B cell (primary cell): ENCODE measurements at regions not wholly inside any gene's neighbourhood (a gene's known extent, or its start where the extent isn't known, plus 50 kb on each side); places are given as distances from the start of the nearest gene placed in this dataset.

Experiments used
- ATAC-seq: fragments of 200-7000 bp; cut with Tn5 transposase; one replicate; pipeline ENCODE4 v1.10.0; 2021; ENCODE audit warnings: low read depth, mild to moderate bottlenecking, moderate number of reproducible peaks, moderate library complexity
- CTCF ChIA-PET: fragments of 350-600 bp; sonication (Branson Sonifier 250); formaldehyde crosslinking; loops from one replicate; lab custom pipeline; 2021; ENCODE audit warnings: antibody characterized with exemption, inconsistent platforms; lab: Charles Lee
- POLR2A ChIA-PET: fragments of 350-600 bp; sonication (Branson Sonifier 250); formaldehyde crosslinking; loops from one replicate; lab custom pipeline; 2021; ENCODE audit warnings: antibody characterized with exemption; lab: Charles Lee
- DNase-seq: peaks from one replicate; pipeline ENCODE4 v3.0.0; 2013
- H2AFZ ChIP-seq: 2 replicates; pipeline ENCODE4 v1.6.1; 2012; ENCODE audit warnings: mild to moderate bottlenecking, low read depth, low read length; ENCODE audit not compliant: insufficient read depth, poor library complexity, severe bottlenecking
- H3K27ac ChIP-seq, 2 donors: 1 replicate in 1 of 2; 2 replicates in 1 of 2; pipeline ENCODE4 v1.5.1; 2012 to 2013; ENCODE audit warnings: low read length in 2 of 2, mild to moderate bottlenecking in 2 of 2, moderate library complexity in 1 of 2
- H3K27me3 ChIP-seq, 4 experiments: fragments of 200-600 bp in 1 of 4; sonication (generic) in 1 of 4; replicated peaks in 1 of 4; 1 replicate in 2 of 4; 2 replicates in 2 of 4; pipeline versions ENCODE4 v1.6.1 to v1.7.0; 2013 to 2016; ENCODE audit warnings: low read length in 3 of 4, mild to moderate bottlenecking in 2 of 4, mixed read lengths in 1 of 4, moderate library complexity in 1 of 4; ENCODE audit not compliant: insufficient read depth in 4 of 4, control insufficient read depth in 3 of 4; ENCODE audit errors: control extremely low read depth in 1 of 4
- H3K36me3 ChIP-seq, 2 experiments: replicated peaks in 1 of 2; 1 replicate in 1 of 2; 2 replicates in 1 of 2; pipeline versions ENCODE4 v1.6.1 to v1.7.1; 2013; ENCODE audit warnings: low read length in 1 of 2; ENCODE audit not compliant: insufficient read depth in 2 of 2, control insufficient read depth in 1 of 2; ENCODE audit errors: control extremely low read depth in 1 of 2, extremely low read depth in 1 of 2
- H3K4me1 ChIP-seq, 2 donors: fragments of 200-600 bp in 1 of 2; sonication (generic) in 1 of 2; 1 replicate in 1 of 2; 2 replicates in 1 of 2; pipeline versions ENCODE4 v1.5.1 to v1.6.1; 2013 to 2017; ENCODE audit warnings: low read length in 2 of 2; ENCODE audit not compliant: control insufficient read depth in 2 of 2, insufficient read depth in 2 of 2
- H3K4me2 ChIP-seq: replicated peaks from 2 replicates; pipeline ENCODE3; 2012; ENCODE audit warnings: mild to moderate bottlenecking, low read depth, low read length; ENCODE audit not compliant: poor library complexity, severe bottlenecking
- H3K4me3 ChIP-seq, 5 experiments: fragments of 200-600 bp in 1 of 5; sonication (generic) in 1 of 5; 1 replicate in 3 of 5; 2 replicates in 2 of 5; pipeline versions ENCODE4 v1.5.1 to v1.7.0; 2011 to 2016; ENCODE audit warnings: low read length in 4 of 5, mild to moderate bottlenecking in 4 of 5, low read depth in 2 of 5, control low read depth in 1 of 5, moderate library complexity in 1 of 5; ENCODE audit not compliant: insufficient read depth in 1 of 5; ENCODE audit errors: control extremely low read depth in 1 of 5, extremely low read depth in 1 of 5
- H3K79me2 ChIP-seq: fragments of 200-600 bp; sonication (generic); one replicate; pipeline ENCODE4 v1.6.0; 2016; ENCODE audit warnings: low read length; ENCODE audit not compliant: control insufficient read depth, insufficient read depth
- H3K9ac ChIP-seq: fragments of 200-600 bp; sonication (generic); 2 replicates; pipeline ENCODE4 v1.6.1; 2017; ENCODE audit warnings: mild to moderate bottlenecking, low read length, moderate library complexity
- H3K9me3 ChIP-seq, 3 donors: one replicate each; pipeline versions ENCODE4 v1.6.1 to v1.7.1; 2013; ENCODE audit warnings: low read length in 2 of 3; ENCODE audit not compliant: control insufficient read depth in 2 of 3, insufficient read depth in 1 of 3; ENCODE audit errors: control extremely low read depth in 1 of 3
- H4K20me1 ChIP-seq: 2 replicates; pipeline ENCODE4 v1.6.0; 2012; ENCODE audit warnings: mild to moderate bottlenecking, low read length; ENCODE audit not compliant: insufficient read depth, control insufficient read depth, poor library complexity, severe bottlenecking
- H3K27ac Mint-ChIP-seq: one replicate; pipeline ENCODE4 v1.8.0; 2021; ENCODE audit warnings: mixed read lengths
- H3K27me3 Mint-ChIP-seq: one replicate; pipeline ENCODE4 v1.8.0; 2021; ENCODE audit warnings: mixed read lengths
- H3K4me1 Mint-ChIP-seq: one replicate; pipeline ENCODE4 v1.8.0; 2021; ENCODE audit warnings: mixed read lengths
- H3K4me3 Mint-ChIP-seq: one replicate; pipeline ENCODE4 v1.8.0; 2021; ENCODE audit warnings: mixed read lengths
- H3K9me3 Mint-ChIP-seq: one replicate; pipeline ENCODE4 v1.8.0; 2022; ENCODE audit warnings: mixed read lengths; ENCODE audit not compliant: insufficient read depth
- CTCF ChIP-seq: fragments of 200-600 bp; IDR thresholded peaks from one replicate; pipeline ENCODE4 v1.8.0; 2022; ENCODE audit warnings: antibody characterized with exemption, mild to moderate bottlenecking
- EZH2 ChIP-seq: IDR thresholded peaks from 2 replicates; pipeline ENCODE4 v1.6.1; 2012; ENCODE audit warnings: borderline replicate concordance, low read depth, mild to moderate bottlenecking, moderate library complexity, low read length; ENCODE audit not compliant: insufficient read depth, poor library complexity, severe bottlenecking
- WGBS: methylation state at CpG from one replicate; pipeline ENCODE4 v1.1.5; 2013; ENCODE audit warnings: missing lambda C conversion rate; ENCODE audit not compliant: insufficient coverage; 5-methylcytosine and 5-hydroxymethylcytosine counted together
- intact Hi-C: fragments of 100-400 bp; cut with micrococcal nuclease; formaldehyde crosslinking; loops from one replicate; pipeline ENCODE4 v1.10.0; 2022

DNA sequence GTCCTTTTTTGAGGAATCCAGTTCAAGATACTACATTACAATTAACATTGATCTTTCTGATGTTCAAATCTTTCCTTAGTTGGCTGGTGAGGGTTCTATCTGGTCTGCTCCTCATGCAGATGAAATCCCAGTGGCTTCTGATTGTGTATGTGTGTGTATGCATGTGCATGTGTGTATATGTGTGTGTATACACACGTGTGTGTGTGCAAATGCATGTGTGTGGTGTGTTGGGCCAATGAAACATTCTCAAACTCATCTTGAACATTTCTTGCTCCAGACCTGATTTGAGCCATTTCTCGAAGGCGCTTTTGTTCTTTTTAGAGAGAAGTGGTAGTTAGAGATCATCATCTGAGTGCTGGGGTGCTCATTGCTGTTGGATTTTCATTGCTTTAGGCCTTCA is 113.9 kb downstream of the GLRX3 start:
- no peaks in the 10 kb centered on the region for H3K9me3 Mint-ChIP-seq
- WGBS, result 100% methylated on average over 2 of the region's 3 CpGs
- POLR2A ChIA-PET, result no interaction called here
- CTCF ChIA-PET, result no interaction called here
- Histone ChIP-seq H3K4me2 (no peak overlapping the region), H3K4me1 (no peaks in the 10 kb centered on the region), H4K20me1 (no peaks in the 10 kb centered on the region), H3K9me3 (peaks cover 0 to 9% (median 2%) of the 10 kb centered on the region in 3 donors), H3K27ac (no peak overlapping the region), H3K36me3 (no peaks in the 10 kb centered on the region), H3K9ac (no peak overlapping the region), H3K79me2 (no peaks in the 10 kb centered on the region), H3K27me3 (no peaks in the 10 kb centered on the region), H2AFZ (no peak overlapping the region), H3K4me3 (no peak overlapping the region)
- TF ChIP-seq CTCF (no peak), EZH2 (no peak)
- no peak for DNase-seq
- no peaks in the 10 kb centered on the region for H3K4me1 Mint-ChIP-seq
- no peak overlapping the region for H3K27ac Mint-ChIP-seq
- no peak for ATAC-seq
- H3K27me3 Mint-ChIP-seq, result peaks cover 8% of the 10 kb centered on the region
- intact Hi-C loops, result no loop called here
- no peak overlapping the region for H3K4me3 Mint-ChIP-seq

DNA sequence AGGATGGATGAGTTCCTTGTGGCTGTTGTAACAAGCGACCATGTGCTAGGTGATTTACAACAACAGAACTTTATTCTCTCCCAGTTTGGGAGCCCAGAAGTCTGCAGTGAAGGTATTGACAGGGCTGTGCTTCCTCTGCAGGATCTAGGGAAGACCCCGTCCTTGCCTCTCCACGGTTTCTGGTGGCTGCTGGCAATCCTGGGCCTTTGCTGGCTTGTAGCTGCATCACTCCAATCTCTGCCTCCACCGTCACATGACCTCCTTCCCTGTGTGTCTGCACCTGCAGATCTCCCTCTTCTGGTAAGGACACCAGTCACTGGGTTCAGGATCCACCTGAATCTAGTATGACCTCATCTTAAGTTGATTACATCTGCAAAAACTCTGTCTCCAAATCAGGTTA is 115.6 kb downstream of the GLRX3 start:
- H3K4me3 Mint-ChIP-seq, result no peak overlapping the region
- H3K79me2 ChIP-seq, result no peaks in the 10 kb centered on the region
- H3K27ac ChIP-seq, result no peak overlapping the region
- no peak for ATAC-seq
- TF ChIP-seq CTCF (no peak), EZH2 (no peak)
- H3K36me3 ChIP-seq, result no peaks in the 10 kb centered on the region
- POLR2A ChIA-PET, result no interaction called here
- intact Hi-C loops, result no loop called here
- no peak overlapping the region for H3K4me2 ChIP-seq
- H2AFZ ChIP-seq, result no peak overlapping the region
- H3K4me1 Mint-ChIP-seq, result no peaks in the 10 kb centered on the region
- 81% methylated on average over 3 of the region's 4 CpGs for WGBS
- H3K9ac ChIP-seq, result no peak overlapping the region
- no peak overlapping the region for H3K27ac Mint-ChIP-seq
- H3K4me1 ChIP-seq, result no peaks in the 10 kb centered on the region
- H3K27me3 ChIP-seq, result no peaks in the 10 kb centered on the region
- H4K20me1 ChIP-seq, result no peaks in the 10 kb centered on the region
- H3K27me3 Mint-ChIP-seq, result peaks cover 2% of the 10 kb centered on the region
- no peak for DNase-seq
- CTCF ChIA-PET, result no interaction called here
- no peaks in the 10 kb centered on the region for H3K9me3 Mint-ChIP-seq
- H3K9me3 ChIP-seq, result peaks cover 0 to 8% (median 2%) of the 10 kb centered on the region in 3 donors
- H3K4me3 ChIP-seq, result no peak overlapping the region
